Esophagus squamous epithelium (tissue), 5 donors: ENCODE measurements at regions not wholly inside any gene's neighbourhood (a gene's known extent, or its start where the extent isn't known, plus 50 kb on each side); places are given as distances from the start of the nearest gene placed in this dataset.
A peak's percentile ranks its signal among the peaks of the same experiment; 100 is the strongest.

Source experiments
- DNase-seq: peaks from one replicate; lab custom pipeline; 2025; lab: John Stamatoyannopoulos, UW
- H3K27ac ChIP-seq, 4 donors: fragments of 200-600 bp; sonication (generic); one replicate each; pipeline ENCODE4 v1.5.1; 2016 to 2019; ENCODE audit warnings: mild to moderate bottlenecking in 1 of 4
- H3K27me3 ChIP-seq, 4 donors: fragments of 200-600 bp; sonication (generic); 1 replicate in 3 of 4; 2 replicates in 1 of 4; pipeline versions ENCODE4 v1.5.1 to v1.6.0; 2017 to 2021; ENCODE audit warnings: antibody characterized with exemption in 1 of 4
- H3K36me3 ChIP-seq, 3 donors: fragments of 200-600 bp; sonication (generic); one replicate each; pipeline ENCODE4 v1.5.1; 2016 to 2019
- H3K4me1 ChIP-seq, 3 donors: fragments of 200-600 bp; sonication (generic); one replicate each; pipeline ENCODE4 v1.5.1; 2017 to 2019
- H3K4me3 ChIP-seq, 4 donors: fragments of 200-600 bp; sonication (generic); 1 replicate in 3 of 4; 2 replicates in 1 of 4; pipeline ENCODE4 v1.5.1; 2016 to 2019; ENCODE audit warnings: mild to moderate bottlenecking in 2 of 4, moderate library complexity in 1 of 4
- H3K9me3 ChIP-seq, 3 donors: fragments of 200-600 bp; sonication (generic); one replicate each; pipeline ENCODE4 v1.5.1; 2016 to 2019
- POLR2A ChIP-seq, 4 donors: fragments of 450-650 bp; IDR thresholded peaks; one replicate each; pipeline ENCODE4 v1.6.1; 2017; ENCODE audit warnings: antibody characterized with exemption in 4 of 4, mild to moderate bottlenecking in 4 of 4, moderate library complexity in 3 of 4
- WGBS, 2 donors: methylation state at CpG; one replicate each; pipeline ENCODE4 v1.1.5; 2018; 5-methylcytosine and 5-hydroxymethylcytosine counted together
- intact Hi-C: fragments of 100-400 bp; cut with DNase I; formaldehyde crosslinking; loops from one replicate; pipeline ENCODE4 v1.15.0; 2022
- TF ChIP-seq, protein P1 (sequence below), 6 experiments: fragments of 450-650 bp in 4 of 6; fragments of 200-600 bp in 2 of 6; sonication (generic) in 2 of 6; IDR thresholded peaks; one replicate each; pipeline ENCODE4 v1.5.1; 2016 to 2019; ENCODE audit warnings: antibody characterized with exemption in 6 of 6, mild to moderate bottlenecking in 4 of 6, moderate library complexity in 4 of 6
- donor health status: DM: yes; HTN: yes; CAD: no.

DNA sequence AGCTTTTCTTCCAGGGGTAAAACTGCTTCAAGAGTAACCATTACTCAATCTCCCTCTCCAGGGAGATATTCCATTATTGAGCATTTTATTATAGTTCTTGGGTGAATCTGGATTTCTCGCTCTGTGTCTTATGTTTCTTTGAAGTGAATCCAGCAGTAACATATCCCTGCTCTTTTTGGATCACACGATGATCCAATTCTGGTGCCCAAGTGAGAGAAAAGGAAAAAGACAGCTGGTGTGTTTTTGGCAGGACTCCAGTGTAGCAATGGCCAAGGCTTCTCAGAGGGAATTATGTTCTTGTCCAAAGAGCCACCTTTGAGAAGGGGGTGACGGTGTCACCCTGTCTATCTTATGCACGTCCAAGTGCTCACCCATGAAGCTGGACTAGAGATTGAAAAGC lies 140.3 kb upstream of the ERRFI1 start:
- Histone ChIP-seq H3K36me3 (no peaks in the 10 kb centered on the region), H3K9me3 (no peaks in the 10 kb centered on the region), H3K4me3 (no peak overlapping the region), H3K27ac (peak overlapping the region in 3 of 4 donors; percentile 9 to 52 (median 37)), H3K27me3 (no peaks in the 10 kb centered on the region), H3K4me1 (peaks cover 16 to 27% (median 22%) of the 10 kb centered on the region in 3 donors)
- DNase-seq, result no peak
- TF ChIP-seq, protein P1, sequence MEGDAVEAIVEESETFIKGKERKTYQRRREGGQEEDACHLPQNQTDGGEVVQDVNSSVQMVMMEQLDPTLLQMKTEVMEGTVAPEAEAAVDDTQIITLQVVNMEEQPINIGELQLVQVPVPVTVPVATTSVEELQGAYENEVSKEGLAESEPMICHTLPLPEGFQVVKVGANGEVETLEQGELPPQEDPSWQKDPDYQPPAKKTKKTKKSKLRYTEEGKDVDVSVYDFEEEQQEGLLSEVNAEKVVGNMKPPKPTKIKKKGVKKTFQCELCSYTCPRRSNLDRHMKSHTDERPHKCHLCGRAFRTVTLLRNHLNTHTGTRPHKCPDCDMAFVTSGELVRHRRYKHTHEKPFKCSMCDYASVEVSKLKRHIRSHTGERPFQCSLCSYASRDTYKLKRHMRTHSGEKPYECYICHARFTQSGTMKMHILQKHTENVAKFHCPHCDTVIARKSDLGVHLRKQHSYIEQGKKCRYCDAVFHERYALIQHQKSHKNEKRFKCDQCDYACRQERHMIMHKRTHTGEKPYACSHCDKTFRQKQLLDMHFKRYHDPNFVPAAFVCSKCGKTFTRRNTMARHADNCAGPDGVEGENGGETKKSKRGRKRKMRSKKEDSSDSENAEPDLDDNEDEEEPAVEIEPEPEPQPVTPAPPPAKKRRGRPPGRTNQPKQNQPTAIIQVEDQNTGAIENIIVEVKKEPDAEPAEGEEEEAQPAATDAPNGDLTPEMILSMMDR (IDR thresholded peaks at IDR 0.05), result no peak
- no peak for TF ChIP-seq POLR2A (IDR thresholded peaks at IDR 0.05)
- intact Hi-C loops, result no loop called here
- 71 to 72% methylated on average over 4 of the region's 4 CpGs for WGBS, 2 donors

DNA sequence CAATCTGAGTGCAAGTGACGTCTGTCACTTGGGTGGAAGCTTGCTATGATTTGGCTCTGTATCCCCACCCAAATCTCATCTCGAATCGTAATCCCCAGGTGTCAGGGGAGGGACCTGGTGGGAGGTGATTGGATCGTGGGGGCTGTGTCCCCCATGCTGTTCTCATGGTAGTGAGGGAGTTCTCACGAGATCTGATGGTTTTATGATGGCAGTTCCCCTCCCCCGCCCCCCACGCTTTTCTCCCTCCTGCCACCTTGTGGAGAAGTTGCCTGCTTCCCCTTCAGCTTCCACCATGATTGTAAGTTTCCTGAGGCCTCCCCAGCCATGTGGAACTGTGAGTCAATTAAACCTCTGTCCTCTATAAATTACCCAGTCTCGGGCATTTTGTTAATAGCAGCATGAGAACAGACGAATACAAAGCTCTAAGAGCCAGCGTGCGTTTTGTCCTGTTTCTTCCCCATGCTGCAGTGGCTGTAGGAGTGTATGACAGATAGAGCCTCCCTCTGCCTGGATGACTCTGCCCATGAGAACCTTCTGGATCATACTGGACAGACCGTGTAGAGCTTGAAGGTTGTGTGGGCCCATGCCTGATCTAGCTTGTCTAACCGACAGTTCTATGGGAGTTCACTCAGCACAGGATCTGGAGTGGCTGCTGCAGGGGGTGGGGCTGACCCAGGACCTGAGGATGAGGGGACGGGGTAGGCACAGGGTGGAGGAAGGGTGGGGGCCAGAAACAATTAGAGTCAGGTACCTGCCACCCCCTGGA lies 139.7 kb upstream of the ERRFI1 start:
- peak overlapping the region in 2 of 4 donors; percentile 9 to 52 for H3K27ac ChIP-seq
- H3K4me1 ChIP-seq, result peaks cover 16 to 27% (median 22%) of the 10 kb centered on the region in 3 donors
- H3K9me3 ChIP-seq, result no peaks in the 10 kb centered on the region
- DNase-seq, result no peak
- no peaks in the 10 kb centered on the region for H3K27me3 ChIP-seq
- intact Hi-C loops, result no loop called here
- no peaks in the 10 kb centered on the region for H3K36me3 ChIP-seq
- no peak overlapping the region for H3K4me3 ChIP-seq
- no peak for TF ChIP-seq POLR2A (IDR thresholded peaks at IDR 0.05)
- TF ChIP-seq, protein P1 (IDR thresholded peaks at IDR 0.05), result peak in 1 of 6 experiments; percentile 19
- WGBS, 2 donors, result 75 to 85% methylated on average over 9 to 12 of the region's 14 CpGs

DNA sequence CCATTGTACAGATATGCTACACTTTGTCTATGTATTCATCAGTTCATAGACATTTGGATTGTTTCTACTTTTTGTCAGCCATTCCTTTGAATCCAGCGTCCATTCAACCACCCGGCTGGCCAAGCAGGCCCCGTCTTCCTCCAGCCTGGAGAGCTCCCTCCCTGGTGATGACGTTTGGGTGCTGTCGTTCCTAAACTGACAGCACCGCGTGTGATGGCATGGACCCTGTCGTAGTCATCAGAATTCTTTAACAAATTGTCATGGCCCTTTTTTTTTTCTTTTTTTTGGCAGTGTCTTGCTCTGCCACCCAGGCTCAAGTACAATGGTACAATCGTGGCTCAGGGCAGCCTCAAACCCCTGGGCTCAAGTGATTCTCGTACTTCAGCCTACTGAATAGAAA lies 138.6 kb upstream of the ERRFI1 start:
- intact Hi-C loops, result no loop called here
- Histone ChIP-seq H3K4me1 (peaks cover 6 to 16% (median 13%) of the 10 kb centered on the region in 3 donors), H3K27me3 (no peaks in the 10 kb centered on the region), H3K4me3 (no peak overlapping the region), H3K9me3 (no peaks in the 10 kb centered on the region), H3K27ac (no peak overlapping the region), H3K36me3 (no peaks in the 10 kb centered on the region)
- WGBS, 2 donors, result 71 to 81% methylated on average over 10 of the region's 10 CpGs
- TF ChIP-seq POLR2A (IDR thresholded peaks at IDR 0.05), result no peak
- TF ChIP-seq, protein P1 (IDR thresholded peaks at IDR 0.05), result no peak
- DNase-seq, result no peak

DNA sequence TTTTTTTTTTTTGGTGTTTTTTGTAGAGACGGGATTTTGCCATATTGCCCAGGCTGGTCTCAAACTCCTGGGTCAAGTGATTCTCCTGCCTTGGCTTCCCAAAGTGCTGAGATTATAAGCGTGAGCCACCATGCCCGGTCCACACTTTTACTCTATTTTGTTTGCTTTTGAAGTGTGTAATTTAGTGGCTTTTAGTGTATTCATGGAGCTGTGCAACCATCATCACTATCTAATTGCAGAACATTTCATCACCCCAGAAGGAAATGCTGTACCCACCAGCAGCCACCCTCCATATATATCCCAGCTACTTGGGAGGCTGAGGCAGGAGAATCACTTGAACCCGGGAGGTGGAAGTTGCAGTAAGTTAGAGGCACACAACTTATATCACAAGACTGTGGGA lies 136.9 kb upstream of the ERRFI1 start:
- Histone ChIP-seq H3K4me3 (no peak overlapping the region), H3K27ac (no peak overlapping the region), H3K27me3 (no peaks in the 10 kb centered on the region), H3K9me3 (no peaks in the 10 kb centered on the region), H3K36me3 (no peaks in the 10 kb centered on the region), H3K4me1 (peaks cover 0 to 5% (median 3%) of the 10 kb centered on the region in 3 donors)
- TF ChIP-seq POLR2A (IDR thresholded peaks at IDR 0.05), result no peak
- TF ChIP-seq, protein P1 (IDR thresholded peaks at IDR 0.05), result no peak
- WGBS, 2 donors, result 94 to 100% methylated on average over 4 of the region's 4 CpGs
- DNase-seq, result no peak
- intact Hi-C loops, result no loop called here

DNA sequence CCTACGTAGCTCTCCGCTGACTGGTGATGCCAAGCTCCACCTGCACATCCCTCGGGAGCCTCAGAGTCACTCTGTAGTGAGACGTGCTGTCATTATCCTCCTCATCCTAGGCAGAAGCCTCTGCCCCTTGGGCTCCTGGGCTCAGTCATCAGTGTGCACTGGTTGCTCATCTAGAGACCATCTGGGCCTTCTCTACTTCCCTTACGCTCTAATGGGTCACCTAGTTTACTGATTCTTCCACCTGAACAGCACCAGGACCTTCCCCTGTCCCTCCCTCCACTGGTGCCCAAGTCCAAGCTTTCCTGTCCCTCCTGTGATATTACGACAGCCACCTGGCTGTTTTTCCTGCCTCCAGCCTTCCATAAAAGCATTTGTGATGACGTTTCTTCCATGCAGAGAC lies 136.1 kb upstream of the ERRFI1 start:
- Histone ChIP-seq H3K27ac (no peak overlapping the region), H3K4me3 (no peak overlapping the region), H3K9me3 (no peaks in the 10 kb centered on the region), H3K36me3 (no peaks in the 10 kb centered on the region), H3K4me1 (peaks cover 0 to 4% (median 3%) of the 10 kb centered on the region in 3 donors), H3K27me3 (no peaks in the 10 kb centered on the region)
- WGBS, 2 donors, result 77 to 88% methylated on average over 7 of the region's 7 CpGs
- DNase-seq, result no peak
- intact Hi-C loops, result no loop called here
- TF ChIP-seq, protein P1 (IDR thresholded peaks at IDR 0.05), result no peak
- TF ChIP-seq POLR2A (IDR thresholded peaks at IDR 0.05), result no peak
